WTC11 (cell line): ENCODE measurements at regions not wholly inside any gene's neighbourhood (a gene's known extent, or its start where the extent isn't known, plus 50 kb on each side); places are given as distances from the start of the nearest gene placed in this dataset.

Source experiments
- ATAC-seq: fragments of 200-7000 bp; cut with Tn5 transposase; 2 replicates; pipeline ENCODE4 v1.10.0; 2021; ENCODE audit warnings: mild to moderate bottlenecking, moderate library complexity
- CTCF ChIA-PET: fragments of 300-600 bp; sonication (Branson Sonifier 250); formaldehyde crosslinking; loops from one replicate; lab custom pipeline; 2021; ENCODE audit warnings: antibody characterized with exemption; lab: Charles Lee
- POLR2A ChIA-PET: fragments of 350-600 bp; sonication (Branson Sonifier 250); formaldehyde crosslinking; loops from one replicate; lab custom pipeline; 2021; ENCODE audit warnings: antibody characterized with exemption; lab: Charles Lee
- DNase-seq: peaks from one replicate; pipeline ENCODE4 v3.0.0; 2021; ENCODE audit warnings: low spot score
- H3K27ac Mint-ChIP-seq: 2 replicates; pipeline ENCODE4 v1.8.0; 2021; ENCODE audit warnings: mixed read lengths
- H3K27me3 Mint-ChIP-seq: 2 replicates; pipeline ENCODE4 v1.8.0; 2021; ENCODE audit warnings: low read depth, mild to moderate bottlenecking, moderate library complexity, mixed read lengths
- H3K36me3 Mint-ChIP-seq: 2 replicates; pipeline ENCODE4 v1.8.0; 2021; ENCODE audit warnings: mixed read lengths
- H3K4me1 Mint-ChIP-seq: 2 replicates; pipeline ENCODE4 v1.8.0; 2022; ENCODE audit warnings: mixed read lengths
- H3K4me3 Mint-ChIP-seq: 2 replicates; pipeline ENCODE4 v1.8.0; 2021; ENCODE audit warnings: mild to moderate bottlenecking, moderate library complexity, mixed read lengths
- H3K9me3 Mint-ChIP-seq: 2 replicates; pipeline ENCODE4 v1.8.0; 2021; ENCODE audit warnings: mixed read lengths
- CTCF ChIP-seq: fragments of 200-600 bp; IDR thresholded peaks from 2 replicates; pipeline ENCODE4 v1.8.0; 2022; ENCODE audit warnings: antibody characterized with exemption
- FOXK1 ChIP-seq: sonication (generic); formaldehyde crosslinking; IDR thresholded peaks from 2 replicates; pipeline ENCODE4 v1.8.0; 2022; ENCODE audit warnings: mild to moderate bottlenecking, moderate library complexity, missing genetic modification reagents
- GABPB1 ChIP-seq: sonication (generic); formaldehyde crosslinking; IDR thresholded peaks from 2 replicates; pipeline ENCODE4 v1.8.1; 2023; ENCODE audit warnings: mild to moderate bottlenecking, missing genetic modification reagents
- MYBL2 ChIP-seq: sonication (generic); formaldehyde crosslinking; IDR thresholded peaks from 2 replicates; pipeline ENCODE4 v1.8.1; 2023; ENCODE audit warnings: mild to moderate bottlenecking, moderate library complexity, missing genetic modification reagents
- NFYB ChIP-seq: sonication (generic); formaldehyde crosslinking; conservative IDR thresholded peaks from 2 replicates; pipeline ENCODE4 v1.8.0; 2022; ENCODE audit warnings: low read depth, missing genetic modification reagents
- NR2C2 ChIP-seq: sonication (generic); formaldehyde crosslinking; IDR thresholded peaks from 2 replicates; pipeline ENCODE4 v1.8.0; 2022; ENCODE audit warnings: mild to moderate bottlenecking, missing genetic modification reagents
- RORB ChIP-seq: fragments of 250-450 bp; sonication (Bioruptor Pico); IDR thresholded peaks from 2 replicates; pipeline ENCODE4 v1.9.0; 2021; ENCODE audit warnings: mild to moderate bottlenecking
- STAT6 ChIP-seq: sonication (generic); formaldehyde crosslinking; conservative IDR thresholded peaks from 2 replicates; pipeline ENCODE4 v1.8.1; 2023; ENCODE audit warnings: mild to moderate bottlenecking, low read depth, missing genetic modification reagents, moderate library complexity
- TCF7 ChIP-seq: sonication (generic); formaldehyde crosslinking; IDR thresholded peaks from 2 replicates; pipeline ENCODE4 v1.8.0; 2022; ENCODE audit warnings: mild to moderate bottlenecking, low read depth, missing genetic modification reagents, moderate library complexity
- TP53 ChIP-seq: sonication (generic); formaldehyde crosslinking; IDR thresholded peaks from 2 replicates; pipeline ENCODE4 v1.8.1; 2023; ENCODE audit warnings: mild to moderate bottlenecking, missing genetic modification reagents
- ZMAT4 ChIP-seq: fragments of 250-450 bp; sonication (Bioruptor Pico); IDR thresholded peaks from 2 replicates; pipeline ENCODE4 v1.9.0; 2021; ENCODE audit warnings: mild to moderate bottlenecking
- ZNF532 ChIP-seq: fragments of 250-450 bp; sonication (Bioruptor Pico); IDR thresholded peaks from 2 replicates; pipeline ENCODE4 v1.9.0; 2021; ENCODE audit warnings: mild to moderate bottlenecking, borderline replicate concordance
- TF ChIP-seq, protein P1 (sequence below): sonication (generic); formaldehyde crosslinking; IDR thresholded peaks from 2 replicates; pipeline ENCODE4 v1.8.0; 2022; ENCODE audit warnings: mild to moderate bottlenecking, missing genetic modification reagents
- TF ChIP-seq, protein P2 (sequence below): sonication (generic); formaldehyde crosslinking; IDR thresholded peaks from 2 replicates; pipeline ENCODE4 v1.8.0; 2022; ENCODE audit warnings: missing genetic modification reagents

- TF ChIP-seq STAT6 (no peak), FOXK1 (no peak), GABPB1 (no peak)
- TF ChIP-seq, all 79 proteins: peak for 0
Observed at GRCh38 chr10:129319934-129320333, 147.1 kb upstream of the MGMT start (continued).

DNA sequence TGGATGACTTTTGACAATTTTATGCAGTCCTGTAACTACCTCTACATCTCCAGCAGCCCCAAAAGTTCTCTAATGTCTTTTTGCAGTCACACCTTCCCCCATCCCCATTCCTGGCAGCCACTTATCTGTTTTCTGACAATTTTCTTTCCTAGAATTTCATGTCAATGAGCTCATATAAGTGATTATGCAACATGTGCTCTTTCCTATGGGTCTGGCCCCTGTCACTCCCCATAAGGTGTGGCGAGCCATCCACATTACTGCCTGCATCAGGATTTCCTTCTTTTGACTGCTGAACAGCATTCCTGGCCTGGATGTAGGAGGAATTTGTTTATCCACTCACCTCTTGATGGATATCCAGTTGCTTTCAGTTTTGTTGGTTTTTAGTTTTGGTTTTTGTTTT lies 146.7 kb upstream of the MGMT start:
- peaks cover 14% of the 10 kb centered on the region for H3K36me3 Mint-ChIP-seq
- no peak for DNase-seq
- POLR2A ChIA-PET: no interaction called here
- CTCF ChIA-PET: no interaction called here
- H3K27ac Mint-ChIP-seq: no peak overlapping the region
- no peak overlapping the region for H3K4me3 Mint-ChIP-seq
- ATAC-seq: no peak
- peaks cover 22% of the 10 kb centered on the region for H3K4me1 Mint-ChIP-seq
- TF ChIP-seq CTCF (no peak), NR2C2 (CRISPR knock-in tag) (no peak), TCF7 (CRISPR knock-in tag) (no peak), TP53 (CRISPR knock-in tag) (no peak), RORB (CRISPR knock-in tag) (no peak), STAT6 (no peak), ZNF532 (CRISPR knock-in tag) (no peak), ZMAT4 (CRISPR knock-in tag) (no peak), GABPB1 (no peak), NFYB (CRISPR knock-in tag) (no peak), MYBL2 (no peak)
- TF ChIP-seq, protein P1, sequence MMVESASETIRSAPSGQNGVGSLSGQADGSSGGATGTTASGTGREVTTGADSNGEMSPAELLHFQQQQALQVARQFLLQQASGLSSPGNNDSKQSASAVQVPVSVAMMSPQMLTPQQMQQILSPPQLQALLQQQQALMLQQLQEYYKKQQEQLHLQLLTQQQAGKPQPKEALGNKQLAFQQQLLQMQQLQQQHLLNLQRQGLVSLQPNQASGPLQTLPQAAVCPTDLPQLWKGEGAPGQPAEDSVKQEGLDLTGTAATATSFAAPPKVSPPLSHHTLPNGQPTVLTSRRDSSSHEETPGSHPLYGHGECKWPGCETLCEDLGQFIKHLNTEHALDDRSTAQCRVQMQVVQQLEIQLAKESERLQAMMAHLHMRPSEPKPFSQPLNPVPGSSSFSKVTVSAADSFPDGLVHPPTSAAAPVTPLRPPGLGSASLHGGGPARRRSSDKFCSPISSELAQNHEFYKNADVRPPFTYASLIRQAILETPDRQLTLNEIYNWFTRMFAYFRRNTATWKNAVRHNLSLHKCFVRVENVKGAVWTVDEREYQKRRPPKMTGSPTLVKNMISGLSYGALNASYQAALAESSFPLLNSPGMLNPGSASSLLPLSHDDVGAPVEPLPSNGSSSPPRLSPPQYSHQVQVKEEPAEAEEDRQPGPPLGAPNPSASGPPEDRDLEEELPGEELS: no peak
- TF ChIP-seq, protein P2, sequence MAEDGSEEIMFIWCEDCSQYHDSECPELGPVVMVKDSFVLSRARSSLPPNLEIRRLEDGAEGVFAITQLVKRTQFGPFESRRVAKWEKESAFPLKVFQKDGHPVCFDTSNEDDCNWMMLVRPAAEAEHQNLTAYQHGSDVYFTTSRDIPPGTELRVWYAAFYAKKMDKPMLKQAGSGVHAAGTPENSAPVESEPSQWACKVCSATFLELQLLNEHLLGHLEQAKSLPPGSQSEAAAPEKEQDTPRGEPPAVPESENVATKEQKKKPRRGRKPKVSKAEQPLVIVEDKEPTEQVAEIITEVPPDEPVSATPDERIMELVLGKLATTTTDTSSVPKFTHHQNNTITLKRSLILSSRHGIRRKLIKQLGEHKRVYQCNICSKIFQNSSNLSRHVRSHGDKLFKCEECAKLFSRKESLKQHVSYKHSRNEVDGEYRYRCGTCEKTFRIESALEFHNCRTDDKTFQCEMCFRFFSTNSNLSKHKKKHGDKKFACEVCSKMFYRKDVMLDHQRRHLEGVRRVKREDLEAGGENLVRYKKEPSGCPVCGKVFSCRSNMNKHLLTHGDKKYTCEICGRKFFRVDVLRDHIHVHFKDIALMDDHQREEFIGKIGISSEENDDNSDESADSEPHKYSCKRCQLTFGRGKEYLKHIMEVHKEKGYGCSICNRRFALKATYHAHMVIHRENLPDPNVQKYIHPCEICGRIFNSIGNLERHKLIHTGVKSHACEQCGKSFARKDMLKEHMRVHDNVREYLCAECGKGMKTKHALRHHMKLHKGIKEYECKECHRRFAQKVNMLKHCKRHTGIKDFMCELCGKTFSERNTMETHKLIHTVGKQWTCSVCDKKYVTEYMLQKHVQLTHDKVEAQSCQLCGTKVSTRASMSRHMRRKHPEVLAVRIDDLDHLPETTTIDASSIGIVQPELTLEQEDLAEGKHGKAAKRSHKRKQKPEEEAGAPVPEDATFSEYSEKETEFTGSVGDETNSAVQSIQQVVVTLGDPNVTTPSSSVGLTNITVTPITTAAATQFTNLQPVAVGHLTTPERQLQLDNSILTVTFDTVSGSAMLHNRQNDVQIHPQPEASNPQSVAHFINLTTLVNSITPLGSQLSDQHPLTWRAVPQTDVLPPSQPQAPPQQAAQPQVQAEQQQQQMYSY (CRISPR knock-in tag): no peak
- peaks cover 45% of the 10 kb centered on the region for H3K9me3 Mint-ChIP-seq
- H3K27me3 Mint-ChIP-seq: no peaks in the 10 kb centered on the region
